Stomach smooth muscle (tissue), 2 donors: ENCODE measurements at regions not wholly inside any gene's neighbourhood (a gene's known extent, or its start where the extent isn't known, plus 50 kb on each side); places are given as distances from the start of the nearest gene placed in this dataset.
"Not testable (repeated sequence)": the region's sequence is repeated elsewhere in the genome, so short reads cannot be mapped to it uniquely, and the experiment has no call there.

Experiments
- H3K27ac ChIP-seq: one replicate; pipeline ENCODE4 v1.7.0; 2013; ENCODE audit warnings: mild to moderate bottlenecking, low read length, inconsistent platforms
- H3K27me3 ChIP-seq, 2 donors: one replicate each; pipeline ENCODE4 v1.7.0; 2013; ENCODE audit warnings: low read length in 2 of 2; ENCODE audit not compliant: insufficient read depth in 2 of 2, control insufficient read depth in 1 of 2
- H3K36me3 ChIP-seq, 2 donors: one replicate each; pipeline ENCODE4 v1.7.0; 2013; ENCODE audit warnings: low read length in 2 of 2; ENCODE audit not compliant: control insufficient read depth in 2 of 2, insufficient read depth in 2 of 2
- H3K4me1 ChIP-seq: one replicate; pipeline ENCODE4 v1.7.0; 2013; ENCODE audit warnings: low read length; ENCODE audit not compliant: control insufficient read depth, insufficient read depth
- H3K4me3 ChIP-seq, 2 donors: one replicate each; pipeline ENCODE4 v1.7.0; 2013; ENCODE audit warnings: low read length in 2 of 2
- H3K9ac ChIP-seq, 2 donors: one replicate each; pipeline ENCODE4 v1.7.0; 2013; ENCODE audit warnings: low read length in 2 of 2, mild to moderate bottlenecking in 1 of 2
- H3K9me3 ChIP-seq, 2 donors: one replicate each; pipeline ENCODE4 v1.7.0; 2013; ENCODE audit warnings: low read length in 2 of 2; ENCODE audit not compliant: control insufficient read depth in 2 of 2
- donor health status: healthy.
- donor health status: Pancreatic carcinoma.

DNA sequence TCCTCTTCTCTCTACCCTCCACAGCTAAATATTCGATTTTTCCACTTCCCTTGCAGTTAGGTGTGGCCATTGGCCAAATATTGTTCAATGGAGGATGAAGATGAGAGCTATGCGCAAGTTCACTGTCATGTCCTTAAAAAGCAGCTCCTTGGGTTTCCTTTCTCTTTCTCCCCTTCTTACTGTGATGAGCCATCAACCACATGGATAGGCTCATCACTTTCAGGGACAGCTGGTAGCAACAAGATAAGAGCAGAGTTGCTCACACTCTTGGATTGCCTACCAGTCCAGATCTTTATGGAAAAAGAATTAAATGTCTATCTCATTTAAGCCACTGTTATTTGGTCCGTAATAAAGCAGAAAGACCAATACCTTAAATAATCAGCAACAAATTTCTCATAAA, 377.0 kb downstream of the DDX10 start:
- Histone ChIP-seq H3K36me3 (no peaks in the 10 kb centered on the region), H3K4me3 (no peak overlapping the region), H3K27me3 (no peaks in the 10 kb centered on the region), H3K4me1 (no peaks in the 10 kb centered on the region), H3K27ac (no peak overlapping the region), H3K9ac (no peak overlapping the region), H3K9me3 (no peaks in the 10 kb centered on the region)

DNA sequence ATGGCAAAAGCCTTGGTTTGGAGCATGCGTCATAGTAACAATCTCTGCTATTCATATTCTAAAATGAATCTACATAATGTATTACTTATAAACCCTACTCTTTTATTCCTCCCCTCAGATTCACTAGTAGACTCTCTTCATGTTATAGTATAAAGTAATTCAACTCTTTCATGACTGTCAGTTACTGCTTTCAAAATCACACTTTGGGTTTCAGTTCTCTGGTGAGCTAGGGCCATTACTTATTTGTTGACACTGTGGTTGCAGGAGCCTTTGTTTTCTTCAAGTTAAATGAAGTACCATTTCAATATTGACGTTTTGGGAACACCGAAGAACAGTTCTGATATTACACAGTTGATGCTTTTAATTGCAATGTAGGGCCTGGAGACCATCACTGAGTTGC, 378.4 kb downstream of the DDX10 start:
- Histone ChIP-seq H3K36me3 (no peaks in the 10 kb centered on the region), H3K27ac (no peak overlapping the region), H3K4me1 (no peaks in the 10 kb centered on the region), H3K9ac (no peak overlapping the region), H3K9me3 (no peaks in the 10 kb centered on the region), H3K27me3 (no peaks in the 10 kb centered on the region), H3K4me3 (no peak overlapping the region)

GRCh38 chr11:109046284-109046992, 375.6 kb upstream of the C11orf87 start:
- Histone ChIP-seq H3K4me1 (no peaks in the 10 kb centered on the region), H3K27ac (no peak overlapping the region), H3K36me3 (no peaks in the 10 kb centered on the region), H3K9me3 (no peaks in the 10 kb centered on the region), H3K9ac (no peak overlapping the region), H3K27me3 (no peaks in the 10 kb centered on the region), H3K4me3 (no peak overlapping the region)

- H3K4me3 ChIP-seq, result no peak overlapping the region
- H3K27me3 ChIP-seq, result no peaks in the 10 kb centered on the region
- H3K9me3 ChIP-seq, result no peaks in the 10 kb centered on the region
- H3K36me3 ChIP-seq, result no peaks in the 10 kb centered on the region
- H3K4me1 ChIP-seq, result no peaks in the 10 kb centered on the region
- no peak overlapping the region for H3K9ac ChIP-seq
- no peak overlapping the region for H3K27ac ChIP-seq
Measured at GRCh38 chr11:109048098-109048497, 373.9 kb upstream of the C11orf87 start.

DNA sequence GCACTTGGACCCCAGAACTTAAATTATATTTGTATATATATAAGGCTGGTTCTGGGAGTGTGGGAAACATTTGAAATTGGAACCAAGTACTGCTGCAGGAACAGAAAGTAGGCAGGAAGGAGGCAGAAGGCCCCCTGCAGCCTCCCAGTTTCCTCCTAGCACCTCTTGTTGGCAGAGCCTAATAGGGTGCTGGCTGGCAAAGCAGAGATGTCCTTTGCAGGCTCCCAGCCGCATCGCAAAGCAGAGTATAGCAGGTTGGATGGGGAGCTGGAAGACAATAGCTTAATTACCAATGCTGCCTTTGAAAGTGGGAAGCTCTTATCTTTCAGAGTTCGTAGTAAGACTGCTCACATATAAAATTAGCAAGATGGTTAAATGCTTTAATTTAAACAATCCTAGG, 370.8 kb upstream of the C11orf87 start:
- H3K27ac ChIP-seq, result no peak overlapping the region
- H3K4me1 ChIP-seq, result no peaks in the 10 kb centered on the region
- H3K27me3 ChIP-seq, result no peaks in the 10 kb centered on the region
- no peaks in the 10 kb centered on the region for H3K9me3 ChIP-seq
- H3K36me3 ChIP-seq, result no peaks in the 10 kb centered on the region
- no peak overlapping the region for H3K4me3 ChIP-seq
- no peak overlapping the region for H3K9ac ChIP-seq

GRCh38 chr11:109059402-109059801, 362.6 kb upstream of the C11orf87 start:
- no peak overlapping the region for H3K27ac ChIP-seq
- no peaks in the 10 kb centered on the region for H3K4me1 ChIP-seq
- no peak overlapping the region for H3K4me3 ChIP-seq
- no peaks in the 10 kb centered on the region for H3K27me3 ChIP-seq
- no peaks in the 10 kb centered on the region for H3K9me3 ChIP-seq
- H3K9ac ChIP-seq, result no peak overlapping the region
- no peaks in the 10 kb centered on the region for H3K36me3 ChIP-seq

GRCh38 chr11:109061394-109061793, 360.6 kb upstream of the C11orf87 start:
- Histone ChIP-seq H3K27me3 (no peaks in the 10 kb centered on the region), H3K36me3 (no peaks in the 10 kb centered on the region), H3K27ac (no peak overlapping the region), H3K9ac (no peak overlapping the region), H3K4me3 (no peak overlapping the region), H3K4me1 (no peaks in the 10 kb centered on the region), H3K9me3 (no peaks in the 10 kb centered on the region)

- H3K27me3 ChIP-seq, result no peaks in the 10 kb centered on the region
- H3K9me3 ChIP-seq, result no peaks in the 10 kb centered on the region
- no peak overlapping the region for H3K4me3 ChIP-seq
- H3K36me3 ChIP-seq, result no peaks in the 10 kb centered on the region
- no peak overlapping the region for H3K27ac ChIP-seq
- no peak overlapping the region for H3K9ac ChIP-seq
- H3K4me1 ChIP-seq, result no peaks in the 10 kb centered on the region
Measured at GRCh38 chr11:109062445-109062844, 359.5 kb upstream of the C11orf87 start.

GRCh38 chr11:109062871-109063270, 359.1 kb upstream of the C11orf87 start:
- Histone ChIP-seq H3K36me3 (no peaks in the 10 kb centered on the region), H3K27me3 (no peaks in the 10 kb centered on the region), H3K9me3 (no peaks in the 10 kb centered on the region), H3K4me1 (no peaks in the 10 kb centered on the region), H3K4me3 (no peak overlapping the region), H3K27ac (no peak overlapping the region), H3K9ac (no peak overlapping the region)

- H3K4me3 ChIP-seq, H3K9ac ChIP-seq, H3K27me3 ChIP-seq, H3K4me1 ChIP-seq, H3K36me3 ChIP-seq, H3K27ac ChIP-seq, H3K9me3 ChIP-seq: not testable (repeated sequence)
Measured at GRCh38 chr11:109064618-109065311, 357.2 kb upstream of the C11orf87 start.

DNA sequence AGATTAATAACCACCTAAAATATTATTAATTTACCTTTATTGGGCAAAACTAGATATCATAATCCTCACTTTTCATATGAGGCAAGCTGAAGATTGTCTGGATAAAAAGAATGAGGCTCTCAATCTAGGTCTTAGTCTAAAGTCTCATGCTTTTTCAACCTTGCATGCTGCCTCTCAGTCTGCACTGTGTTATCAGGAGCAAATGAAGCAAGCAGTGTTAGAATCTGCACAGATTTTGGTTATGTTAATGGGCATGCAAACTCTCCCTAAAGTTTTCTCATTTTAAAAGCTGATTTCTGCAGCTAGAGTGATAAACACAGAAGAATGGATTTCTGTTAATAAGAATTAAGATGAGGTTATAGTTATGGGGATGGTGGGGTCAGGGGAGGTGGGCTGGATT, 350.7 kb upstream of the C11orf87 start:
- Histone ChIP-seq H3K9ac (no peak overlapping the region), H3K4me3 (no peak overlapping the region), H3K4me1 (peaks cover 3% of the 10 kb centered on the region), H3K36me3 (no peaks in the 10 kb centered on the region), H3K9me3 (peaks cover 0 to 2% of the 10 kb centered on the region in 2 donors), H3K27me3 (no peaks in the 10 kb centered on the region), H3K27ac (no peak overlapping the region)
